Fibroblast of skin of abdomen (primary cell): ENCODE measurements at regions not wholly inside any gene's neighbourhood (a gene's known extent, or its start where the extent isn't known, plus 50 kb on each side); places are given as distances from the start of the nearest gene placed in this dataset.

Source experiments
- DNase-seq: peaks from one replicate; pipeline ENCODE4 v3.0.0-alpha.2; 2013

DNA sequence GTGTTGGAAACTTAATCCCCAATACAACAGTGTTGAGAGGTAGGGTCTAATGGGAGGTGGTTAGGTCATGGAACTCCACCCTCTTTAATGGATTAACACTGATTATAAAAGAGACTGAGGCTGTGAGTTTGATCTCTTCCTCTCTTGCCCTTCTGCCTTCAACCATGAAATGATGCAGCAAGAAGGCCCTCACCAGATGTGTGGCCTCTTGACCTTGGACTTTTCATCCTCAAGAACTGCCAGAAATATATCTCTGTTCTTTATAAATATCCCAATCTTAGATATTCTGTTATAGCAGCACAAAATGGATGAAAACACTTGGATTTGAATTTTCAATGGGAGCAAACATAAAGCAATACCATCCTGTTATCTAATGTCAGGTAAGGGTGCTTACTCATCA lies 67.6 kb downstream of the NMUR2 start:
- DNase-seq, result no peak

DNA sequence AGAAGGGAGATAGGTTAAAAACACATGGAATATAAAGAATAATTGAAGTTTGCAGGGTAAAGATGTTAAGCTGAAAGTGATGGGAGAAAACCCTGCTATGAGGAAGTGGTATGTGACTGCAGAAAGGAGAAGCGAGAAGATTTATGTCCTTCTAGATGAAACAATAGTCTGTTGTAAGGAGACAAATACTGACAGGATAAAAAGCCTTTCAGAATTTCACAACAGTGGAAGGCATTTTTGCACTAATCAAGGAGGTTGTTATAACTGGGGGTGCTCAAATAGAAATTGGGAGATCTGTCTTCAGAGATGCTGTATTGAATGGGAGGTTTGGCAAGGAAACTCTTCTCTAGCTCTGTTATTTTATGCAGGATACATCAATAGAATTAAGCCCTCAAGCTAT lies 69.6 kb downstream of the NMUR2 start:
- no peak for DNase-seq

DNA sequence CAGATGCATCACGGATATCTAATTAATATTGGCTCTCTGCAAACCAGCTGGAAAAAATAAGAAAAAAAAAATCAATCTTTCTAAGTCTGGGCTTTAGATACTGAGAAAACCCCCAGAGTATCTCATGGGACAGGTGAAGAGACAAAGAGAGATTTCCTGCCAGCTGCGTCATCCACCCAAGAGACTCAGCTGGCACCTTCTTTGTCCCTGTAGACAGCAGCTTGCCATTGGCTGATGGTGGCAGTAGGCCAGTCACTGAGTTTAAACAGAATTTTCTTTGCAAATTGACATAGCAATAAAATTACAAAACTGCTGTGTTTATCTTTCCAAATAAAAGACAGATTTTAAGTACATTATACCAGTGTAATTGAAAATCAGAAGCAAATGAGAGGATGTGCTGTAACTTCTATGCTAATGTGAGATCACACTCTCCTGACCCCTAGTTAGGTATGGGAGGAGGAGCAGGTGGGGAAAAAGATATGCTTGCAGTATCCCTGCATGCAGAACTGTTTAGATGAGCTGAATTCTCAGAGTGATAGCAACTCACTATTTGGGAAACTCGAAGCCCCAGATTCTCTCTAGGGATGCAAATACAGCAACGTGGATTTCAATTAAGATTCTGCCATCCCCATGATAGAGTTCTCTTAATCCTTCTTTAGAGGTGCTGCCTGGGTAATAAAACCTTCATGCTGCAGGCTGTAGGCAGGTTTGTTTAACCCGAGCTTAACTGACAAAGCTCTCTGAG lies 72.2 kb downstream of the NMUR2 start:
- DNase-seq, result no peak

DNA sequence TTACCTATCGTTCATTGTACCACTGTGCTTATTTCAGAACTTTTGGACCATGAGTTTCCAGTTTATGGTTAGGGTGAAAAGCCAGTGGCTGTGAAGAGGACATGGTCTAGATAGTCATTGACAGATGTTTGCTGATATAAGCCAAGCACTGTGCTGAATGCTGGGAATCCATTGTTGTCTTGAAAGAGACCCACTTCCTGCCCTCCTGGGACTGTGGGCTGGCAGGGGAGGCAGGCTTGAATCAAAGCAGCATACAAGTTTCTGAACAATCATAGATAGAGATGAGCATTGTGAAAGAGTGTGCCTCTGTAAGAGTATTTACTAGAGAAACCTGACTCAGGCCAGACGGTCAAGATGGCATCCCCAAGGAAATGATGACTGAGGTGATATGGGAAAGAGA lies 73.4 kb downstream of the NMUR2 start:
- no peak for DNase-seq

DNA sequence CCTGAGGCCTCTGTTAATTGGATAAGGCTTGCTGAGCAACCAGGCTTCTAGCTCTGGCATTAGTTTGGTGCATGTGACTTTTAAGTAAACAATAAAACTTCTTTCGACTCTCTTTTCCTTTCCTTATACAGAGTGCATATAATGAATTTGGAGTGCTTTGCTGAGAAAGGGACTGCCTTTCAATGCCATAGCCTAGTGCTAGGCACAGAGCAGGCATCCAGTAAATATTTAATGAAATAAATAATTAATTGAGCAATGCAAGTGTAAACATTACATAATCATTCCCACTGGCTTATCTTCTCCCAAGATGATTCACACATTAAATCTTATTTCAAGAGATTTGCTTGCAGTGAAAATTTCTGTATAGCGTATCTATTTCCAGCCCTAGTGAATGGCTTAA lies 74.1 kb downstream of the NMUR2 start:
- DNase-seq, result no peak

DNA sequence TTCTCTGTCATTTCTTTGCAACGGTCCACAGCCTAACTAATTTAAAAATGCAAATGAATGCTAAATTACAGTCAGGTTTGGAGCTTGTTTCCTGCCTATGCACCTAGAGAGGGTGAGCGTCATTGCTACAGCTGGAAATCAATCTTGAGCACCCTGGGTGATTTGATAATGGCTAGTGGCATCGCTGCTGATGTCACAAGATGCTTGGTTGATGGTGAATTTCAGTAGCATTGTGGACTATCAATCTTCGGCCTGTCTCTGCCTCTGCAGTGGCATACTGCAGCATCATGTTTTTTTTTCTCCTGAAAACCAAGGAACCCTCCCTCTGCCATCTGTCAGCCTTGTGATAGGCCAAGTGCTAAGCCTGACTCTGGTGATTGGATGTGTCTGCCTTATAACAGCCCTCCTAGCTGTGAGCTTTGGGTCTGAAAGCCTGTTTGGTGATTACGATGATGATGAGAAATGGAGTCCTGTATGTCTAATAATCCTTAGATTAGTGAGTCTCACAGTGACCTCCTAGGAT lies 75.3 kb downstream of the NMUR2 start:
- DNase-seq, result no peak

DNA sequence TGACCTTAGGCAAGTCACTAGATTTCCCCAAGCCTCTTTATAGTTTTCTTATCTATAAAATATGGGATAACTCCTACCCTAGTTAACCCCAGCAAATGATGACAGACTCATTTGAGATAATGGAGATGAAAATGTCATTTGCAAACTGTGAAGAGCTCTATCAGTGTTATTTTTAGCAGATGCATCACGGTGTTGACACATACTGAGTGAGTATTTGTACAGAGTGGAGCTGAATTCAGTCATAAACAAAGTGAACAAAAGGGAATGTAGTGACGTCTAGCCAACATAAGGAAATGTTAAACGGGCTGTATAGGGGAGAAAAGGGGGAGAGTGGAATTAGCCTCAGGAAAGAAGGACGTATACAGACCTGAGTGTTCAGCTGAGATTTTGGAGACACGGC lies 75.9 kb downstream of the NMUR2 start:
- no peak for DNase-seq

DNA sequence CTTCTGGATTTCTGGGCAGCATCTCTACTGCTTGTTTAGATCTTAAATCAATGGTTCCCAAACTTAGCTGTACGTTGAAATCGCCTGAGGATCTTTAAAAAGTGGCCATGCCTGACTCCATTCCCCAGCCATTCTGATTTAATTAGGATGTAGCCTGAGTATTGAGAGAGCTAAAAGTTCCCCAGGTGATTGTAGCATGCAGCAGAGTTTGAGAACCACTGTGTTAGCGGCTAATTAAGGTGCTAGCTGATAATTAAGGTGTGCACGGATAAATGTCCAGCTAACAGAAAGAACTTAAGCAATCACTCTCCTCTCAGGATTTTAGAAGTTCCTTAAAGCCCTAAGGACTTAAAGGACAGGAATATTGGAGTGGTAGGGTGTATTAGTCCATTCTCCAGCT lies 89.1 kb downstream of the NMUR2 start:
- no peak for DNase-seq

DNA sequence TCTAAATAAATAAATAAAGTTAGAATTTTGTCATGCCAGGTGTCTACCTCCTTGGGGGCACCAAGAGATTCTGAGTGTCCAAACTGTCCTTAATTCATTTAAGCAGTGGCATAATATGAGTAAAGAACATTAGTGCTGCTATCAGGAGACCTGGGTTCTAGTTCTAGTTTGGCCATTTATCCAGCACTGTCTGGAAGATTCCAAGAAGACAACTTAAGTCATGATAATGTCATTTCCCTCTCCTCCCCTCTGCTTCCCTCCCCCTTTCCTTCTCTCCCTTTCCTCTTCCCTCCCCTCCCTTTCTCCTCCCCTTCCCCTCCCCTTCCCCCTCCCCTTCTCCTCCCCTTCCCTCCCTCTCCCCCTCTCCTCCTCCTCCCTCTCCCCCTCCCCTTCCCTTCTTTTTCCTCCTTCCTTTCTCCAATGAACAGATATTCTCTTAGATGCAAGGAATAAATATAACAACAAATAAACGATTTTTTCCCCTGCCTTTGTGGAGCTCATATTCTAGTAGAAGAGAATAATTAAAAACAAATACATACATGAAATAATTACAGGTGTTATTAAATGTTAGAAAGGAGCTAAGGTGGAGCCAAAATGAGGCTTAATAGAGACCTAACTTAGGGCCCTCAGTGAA lies 90.8 kb downstream of the NMUR2 start:
- DNase-seq, result no peak

DNA sequence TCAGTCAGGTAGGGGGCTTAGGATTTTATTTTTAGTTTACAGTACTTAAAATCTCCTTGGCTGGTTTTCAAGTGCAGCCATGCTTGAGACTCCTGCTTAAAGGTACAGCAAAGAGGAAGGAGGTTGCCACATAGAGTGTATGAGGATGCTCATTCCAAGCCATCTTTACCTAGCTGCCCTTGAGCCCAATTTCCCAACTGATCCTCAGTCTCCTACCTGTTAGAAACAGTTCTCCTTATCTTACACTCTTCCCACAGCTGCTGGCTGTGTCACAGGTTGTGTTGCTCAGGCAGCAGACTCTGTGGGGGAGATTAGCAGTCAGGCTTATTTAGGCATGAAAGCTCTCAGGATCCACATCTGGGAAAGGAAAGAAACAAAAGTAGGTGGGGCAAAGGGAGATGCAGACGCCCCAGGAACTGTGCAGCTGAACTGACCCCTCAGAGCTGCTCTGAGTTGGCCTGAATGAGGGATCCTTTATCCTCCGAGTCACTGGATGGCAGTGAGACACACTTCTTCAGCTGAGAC lies 95.1 kb downstream of the NMUR2 start:
- DNase-seq, result no peak

DNA sequence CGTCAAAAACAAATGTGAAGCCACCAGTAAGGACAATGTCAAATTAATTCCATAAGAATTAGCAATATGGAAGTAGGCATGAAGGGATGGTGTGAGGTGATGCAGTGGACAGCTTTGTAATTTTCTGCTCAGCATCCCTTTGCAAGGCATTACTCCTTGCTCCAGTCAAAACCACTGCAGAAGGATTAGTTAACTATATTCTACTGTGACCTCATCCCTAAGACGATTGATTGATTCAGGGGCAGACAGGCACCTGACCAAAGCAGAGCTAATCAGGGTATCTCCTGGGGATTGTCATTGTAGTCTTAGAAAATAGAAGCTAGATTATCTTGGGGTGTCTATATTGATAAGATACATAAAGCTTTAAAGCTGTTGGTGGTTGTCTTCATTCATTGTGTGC lies 98.7 kb downstream of the NMUR2 start:
- DNase-seq, result no peak

DNA sequence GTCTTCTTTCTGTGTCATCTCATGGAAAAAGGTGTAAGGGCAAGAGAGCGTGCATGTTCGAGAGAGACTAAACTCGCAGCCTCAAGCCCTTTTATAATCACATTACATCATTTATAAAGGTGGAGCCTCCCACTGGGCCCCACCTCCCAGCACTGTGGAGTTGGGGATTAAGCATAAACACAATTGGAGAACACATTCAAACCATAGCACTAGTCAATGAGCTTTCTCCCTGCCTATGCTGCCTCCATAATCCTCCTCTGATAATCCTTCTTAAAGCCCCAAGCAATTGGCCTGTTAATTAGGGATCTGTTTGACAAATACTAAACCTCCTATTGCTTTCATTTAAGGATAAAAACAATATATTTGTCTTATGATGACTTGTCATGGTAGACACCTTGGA lies 99.6 kb downstream of the NMUR2 start:
- no peak for DNase-seq

DNA sequence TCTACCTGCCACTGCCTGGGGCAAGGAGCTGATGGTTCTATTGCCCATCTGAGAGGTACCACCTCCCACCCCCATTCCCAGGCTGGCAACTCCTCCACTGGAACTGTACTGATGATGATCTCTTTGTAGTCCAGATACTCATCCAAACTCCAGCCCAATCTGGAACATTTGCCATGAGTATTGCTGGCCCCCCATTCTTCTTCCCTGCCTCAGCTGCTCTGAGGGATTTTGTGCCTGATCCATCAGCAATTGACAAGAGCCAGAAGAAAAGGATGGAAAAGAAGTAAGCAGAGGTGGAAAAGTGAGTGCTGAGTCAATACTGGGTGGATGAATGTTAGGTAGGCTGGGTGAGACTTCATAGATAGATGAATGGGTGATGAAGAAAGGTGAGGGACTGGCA lies 101.2 kb downstream of the NMUR2 start:
- no peak for DNase-seq

DNA sequence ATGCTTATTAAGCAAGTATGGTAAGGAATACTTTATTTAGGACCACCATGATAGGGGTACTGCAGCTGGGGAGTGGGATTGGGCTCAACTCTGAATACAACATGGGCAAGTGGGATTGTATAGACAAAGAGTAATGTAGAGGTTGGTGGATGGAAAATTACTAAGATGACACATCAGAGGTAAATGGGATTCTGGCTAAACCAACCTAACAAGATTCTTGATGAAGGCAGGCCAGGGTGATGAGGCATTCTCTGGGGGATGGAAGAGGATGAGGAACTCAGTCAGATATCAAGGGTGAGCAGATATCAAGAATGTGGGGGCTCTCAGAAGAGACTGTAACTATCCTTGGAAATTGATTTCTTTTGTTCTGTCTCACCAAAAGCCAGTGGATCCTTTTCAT lies 107.2 kb downstream of the NMUR2 start:
- DNase-seq, result no peak

DNA sequence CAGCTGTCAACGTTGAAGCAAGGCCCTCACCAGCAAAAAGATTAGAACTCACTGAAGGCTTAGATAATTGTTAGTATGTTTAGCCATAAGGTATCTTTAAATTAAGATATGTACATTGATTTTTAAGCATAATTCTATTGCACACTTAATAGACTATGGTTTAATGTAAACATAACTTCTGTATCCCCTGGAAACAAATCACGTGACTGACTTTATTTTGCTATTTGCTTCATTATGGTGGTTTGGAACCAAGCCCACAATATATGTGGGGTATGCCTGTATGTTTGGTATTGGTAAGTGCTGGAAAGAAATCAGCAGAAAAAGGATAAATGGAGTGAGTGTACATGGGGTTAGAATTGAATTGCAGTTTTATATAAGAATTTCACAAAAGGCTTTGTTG lies 111.9 kb downstream of the NMUR2 start:
- no peak for DNase-seq

DNA sequence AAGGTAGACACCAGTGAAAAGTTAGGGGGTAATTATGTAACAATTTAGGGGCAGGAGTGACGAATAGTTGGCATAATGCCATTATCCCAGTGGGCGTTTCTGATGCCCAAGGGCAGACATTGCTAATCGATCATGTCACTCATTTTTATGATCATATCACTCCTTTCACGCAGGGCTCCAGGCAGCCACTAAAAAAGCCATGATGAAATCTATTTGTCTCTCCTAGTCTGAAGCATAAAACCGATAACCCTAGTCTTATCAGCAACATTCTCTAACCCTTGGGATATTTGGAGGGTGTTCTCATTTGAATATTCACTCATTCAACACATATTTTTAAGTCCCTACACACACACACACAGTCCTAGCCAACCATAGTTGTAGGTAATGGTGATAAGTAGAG lies 114.9 kb downstream of the NMUR2 start:
- DNase-seq, result no peak

DNA sequence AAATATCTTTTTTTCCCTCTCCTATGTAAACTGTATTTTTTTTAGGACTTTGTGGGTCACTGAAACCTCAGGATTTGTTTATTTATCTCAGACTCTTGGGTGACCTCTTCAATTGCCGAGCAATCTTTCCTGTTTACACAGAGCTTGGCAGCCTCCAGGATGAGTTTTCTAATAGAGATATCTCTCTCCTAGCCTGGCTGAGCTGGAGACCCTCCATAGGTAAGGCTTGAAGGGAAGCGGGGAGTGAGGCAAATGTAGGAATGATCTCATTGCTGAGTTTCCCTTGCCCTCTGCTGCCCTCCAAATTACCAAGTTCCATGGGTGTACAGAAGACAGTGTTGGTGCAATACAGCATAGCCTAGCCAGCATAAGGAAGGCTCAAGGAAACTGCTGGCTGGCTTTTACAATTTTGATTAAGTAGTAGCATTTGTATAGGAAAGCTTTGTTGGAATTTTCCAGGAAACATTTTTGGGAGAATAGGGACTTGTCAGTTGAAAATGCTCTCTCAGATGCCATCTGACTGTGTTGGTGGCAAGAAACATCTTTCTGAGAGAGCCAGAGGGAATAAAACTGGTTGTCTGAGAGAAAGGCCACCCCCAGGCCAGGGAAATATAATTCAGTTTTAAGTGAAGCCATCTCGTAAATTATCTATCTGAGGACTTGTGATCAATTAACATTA lies 116.0 kb downstream of the NMUR2 start:
- DNase-seq, result no peak

DNA sequence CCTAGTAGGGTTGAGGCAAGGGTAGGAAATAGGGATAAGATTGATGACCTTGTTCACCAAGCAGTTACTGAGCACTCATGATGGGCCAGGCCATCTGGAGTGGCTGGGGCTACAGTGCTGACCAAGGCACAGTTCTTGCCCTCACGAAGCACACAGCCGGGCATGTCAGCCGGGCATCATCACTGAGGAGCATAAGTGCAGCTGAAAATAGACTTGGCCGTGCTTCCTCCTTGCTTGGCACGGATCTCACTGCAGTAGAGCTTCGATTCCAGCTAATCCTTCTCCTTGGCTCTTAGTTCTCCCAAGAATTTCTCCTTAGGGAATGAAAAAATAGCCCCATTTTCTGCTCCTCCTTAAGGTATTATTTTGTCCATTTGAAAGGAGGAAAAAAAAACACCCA lies 116.6 kb downstream of the NMUR2 start:
- no peak for DNase-seq

DNA sequence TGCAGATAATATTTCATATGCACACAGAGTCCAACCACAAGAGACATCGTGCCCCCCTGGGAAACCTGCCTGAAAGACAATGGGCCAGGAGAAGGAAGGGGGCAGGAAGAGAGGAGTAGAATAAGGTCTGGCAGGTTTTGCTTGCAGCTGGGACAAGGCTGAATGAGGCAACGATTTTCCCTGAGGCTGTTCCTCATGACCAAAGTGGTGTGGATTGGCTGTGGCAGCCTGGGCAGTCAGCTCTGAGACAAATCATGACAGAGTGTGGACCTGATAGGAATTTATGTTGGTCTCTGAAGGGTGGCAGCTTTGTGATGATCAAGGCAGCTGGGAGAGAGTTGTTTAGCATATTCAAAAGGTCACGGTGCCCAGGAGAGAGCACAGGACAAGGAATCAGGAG lies 119.3 kb downstream of the NMUR2 start:
- no peak for DNase-seq

DNA sequence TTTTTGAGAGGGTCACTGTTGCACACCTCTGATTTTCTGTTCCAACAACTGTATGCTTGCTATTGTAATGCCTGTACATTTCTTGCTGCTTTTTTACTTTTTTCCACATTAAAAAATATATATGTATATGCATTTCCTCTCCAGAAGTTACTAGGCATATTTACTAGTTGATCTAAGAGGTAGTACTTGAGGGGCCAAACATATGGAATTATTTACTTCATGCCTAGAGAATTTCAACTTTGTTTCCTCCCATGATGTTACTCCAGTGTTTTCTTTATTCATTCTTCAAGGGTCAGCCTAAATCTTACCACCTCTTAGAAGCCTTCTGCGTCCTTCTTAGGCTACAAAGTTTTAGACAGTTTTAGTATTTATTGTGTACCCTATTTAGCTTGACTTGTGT lies 122.7 kb downstream of the NMUR2 start:
- no peak for DNase-seq

DNA sequence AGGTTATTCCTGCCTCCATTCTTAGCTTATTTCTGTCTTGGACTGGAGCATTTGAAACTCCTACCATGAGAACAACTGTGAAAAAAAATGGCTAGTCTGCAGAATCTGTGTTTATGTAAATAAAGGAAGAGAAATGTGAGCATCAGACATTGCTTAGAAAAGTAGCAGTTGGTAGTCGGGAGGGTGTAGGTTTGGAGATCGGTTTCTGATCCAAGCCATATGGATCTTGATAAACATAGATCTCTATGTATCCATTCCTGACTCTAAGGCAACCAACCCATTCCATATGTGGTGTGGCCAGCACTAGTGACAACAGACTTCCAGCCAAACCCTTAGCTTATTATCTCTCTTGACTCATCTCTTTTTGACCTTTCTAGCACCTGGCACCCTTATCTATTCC lies 127.1 kb downstream of the NMUR2 start:
- DNase-seq, result no peak

DNA sequence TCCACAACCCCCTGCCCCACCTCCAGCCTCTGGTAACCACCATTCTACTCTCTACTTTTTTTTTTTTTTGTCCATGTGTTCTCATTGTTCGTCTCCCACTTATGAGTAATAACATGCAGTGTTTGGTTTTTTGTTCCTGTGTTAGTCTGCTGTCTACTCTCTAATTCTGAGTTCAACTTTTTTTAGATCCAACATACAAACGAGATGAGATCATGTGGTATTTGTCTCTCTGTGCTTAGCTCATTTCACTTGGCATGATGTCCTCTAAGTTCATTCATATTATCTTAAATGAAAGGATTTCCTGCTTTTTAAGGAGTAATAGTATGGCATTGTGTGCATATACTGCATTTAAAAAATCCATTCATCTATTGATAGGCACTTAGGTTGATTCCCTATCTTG lies 130.9 kb downstream of the NMUR2 start:
- DNase-seq, result peak; percentile 0

DNA sequence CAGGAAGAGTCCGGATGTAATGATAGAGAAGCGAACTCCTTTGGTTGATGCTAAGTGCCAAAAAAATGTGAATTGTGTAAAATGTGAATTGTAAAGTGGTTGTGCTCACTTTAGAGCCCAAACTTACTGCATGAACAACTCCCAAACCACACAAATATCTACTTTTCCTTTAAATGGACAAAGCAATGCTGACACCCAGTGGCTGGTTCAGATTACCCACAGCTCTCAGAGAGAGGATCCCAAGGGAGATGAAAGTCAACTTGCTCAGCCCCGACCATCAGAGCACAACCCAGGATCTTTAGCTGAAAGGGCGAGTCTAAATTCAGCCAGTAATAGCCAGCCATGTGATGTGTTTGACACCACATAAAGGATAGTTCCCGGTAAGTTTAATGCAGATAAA lies 133.7 kb downstream of the NMUR2 start:
- DNase-seq, result no peak

DNA sequence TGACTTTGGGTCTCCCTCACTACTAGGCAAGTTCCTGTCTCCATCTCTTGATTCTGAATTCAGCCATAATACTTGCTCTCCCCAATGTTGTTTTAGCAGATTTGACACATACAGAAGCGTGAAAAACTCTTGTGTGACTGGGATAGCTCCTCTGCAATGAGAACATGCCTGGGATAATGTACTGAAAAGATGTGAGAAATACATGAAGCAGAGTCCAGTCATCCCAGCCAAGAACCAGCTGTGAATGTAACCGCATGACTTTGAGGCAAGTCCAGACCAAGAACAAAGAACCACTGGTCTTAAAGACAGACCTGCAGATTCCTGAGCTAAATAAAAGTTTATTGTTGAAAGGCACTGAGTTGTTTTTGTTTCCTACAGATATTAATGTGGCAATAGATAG lies 135.0 kb downstream of the NMUR2 start:
- DNase-seq, result no peak
